B cell (primary cell): ENCODE measurements at regions not wholly inside any gene's neighbourhood (a gene's known extent, or its start where the extent isn't known, plus 50 kb on each side); places are given as distances from the start of the nearest gene placed in this dataset.

ENCODE experiments used
- ATAC-seq: fragments of 200-7000 bp; cut with Tn5 transposase; one replicate; pipeline ENCODE4 v1.10.0; 2021; ENCODE audit warnings: low read depth, mild to moderate bottlenecking, moderate number of reproducible peaks, moderate library complexity
- CTCF ChIA-PET: fragments of 350-600 bp; sonication (Branson Sonifier 250); formaldehyde crosslinking; loops from one replicate; lab custom pipeline; 2021; ENCODE audit warnings: antibody characterized with exemption, inconsistent platforms; lab: Charles Lee
- POLR2A ChIA-PET: fragments of 350-600 bp; sonication (Branson Sonifier 250); formaldehyde crosslinking; loops from one replicate; lab custom pipeline; 2021; ENCODE audit warnings: antibody characterized with exemption; lab: Charles Lee
- DNase-seq: peaks from one replicate; pipeline ENCODE4 v3.0.0; 2013
- H2AFZ ChIP-seq: 2 replicates; pipeline ENCODE4 v1.6.1; 2012; ENCODE audit warnings: mild to moderate bottlenecking, low read depth, low read length; ENCODE audit not compliant: insufficient read depth, poor library complexity, severe bottlenecking
- H3K27ac ChIP-seq, 2 donors: 1 replicate in 1 of 2; 2 replicates in 1 of 2; pipeline ENCODE4 v1.5.1; 2012 to 2013; ENCODE audit warnings: low read length in 2 of 2, mild to moderate bottlenecking in 2 of 2, moderate library complexity in 1 of 2
- H3K27me3 ChIP-seq, 4 experiments: fragments of 200-600 bp in 1 of 4; sonication (generic) in 1 of 4; replicated peaks in 1 of 4; 1 replicate in 2 of 4; 2 replicates in 2 of 4; pipeline versions ENCODE4 v1.6.1 to v1.7.0; 2013 to 2016; ENCODE audit warnings: low read length in 3 of 4, mild to moderate bottlenecking in 2 of 4, mixed read lengths in 1 of 4, moderate library complexity in 1 of 4; ENCODE audit not compliant: insufficient read depth in 4 of 4, control insufficient read depth in 3 of 4; ENCODE audit errors: control extremely low read depth in 1 of 4
- H3K36me3 ChIP-seq, 2 experiments: replicated peaks in 1 of 2; 1 replicate in 1 of 2; 2 replicates in 1 of 2; pipeline versions ENCODE4 v1.6.1 to v1.7.1; 2013; ENCODE audit warnings: low read length in 1 of 2; ENCODE audit not compliant: insufficient read depth in 2 of 2, control insufficient read depth in 1 of 2; ENCODE audit errors: control extremely low read depth in 1 of 2, extremely low read depth in 1 of 2
- H3K4me1 ChIP-seq, 2 donors: fragments of 200-600 bp in 1 of 2; sonication (generic) in 1 of 2; 1 replicate in 1 of 2; 2 replicates in 1 of 2; pipeline versions ENCODE4 v1.5.1 to v1.6.1; 2013 to 2017; ENCODE audit warnings: low read length in 2 of 2; ENCODE audit not compliant: control insufficient read depth in 2 of 2, insufficient read depth in 2 of 2
- H3K4me2 ChIP-seq: replicated peaks from 2 replicates; pipeline ENCODE3; 2012; ENCODE audit warnings: mild to moderate bottlenecking, low read depth, low read length; ENCODE audit not compliant: poor library complexity, severe bottlenecking
- H3K4me3 ChIP-seq, 5 experiments: fragments of 200-600 bp in 1 of 5; sonication (generic) in 1 of 5; 1 replicate in 3 of 5; 2 replicates in 2 of 5; pipeline versions ENCODE4 v1.5.1 to v1.7.0; 2011 to 2016; ENCODE audit warnings: low read length in 4 of 5, mild to moderate bottlenecking in 4 of 5, low read depth in 2 of 5, control low read depth in 1 of 5, moderate library complexity in 1 of 5; ENCODE audit not compliant: insufficient read depth in 1 of 5; ENCODE audit errors: control extremely low read depth in 1 of 5, extremely low read depth in 1 of 5
- H3K79me2 ChIP-seq: fragments of 200-600 bp; sonication (generic); one replicate; pipeline ENCODE4 v1.6.0; 2016; ENCODE audit warnings: low read length; ENCODE audit not compliant: control insufficient read depth, insufficient read depth
- H3K9ac ChIP-seq: fragments of 200-600 bp; sonication (generic); 2 replicates; pipeline ENCODE4 v1.6.1; 2017; ENCODE audit warnings: mild to moderate bottlenecking, low read length, moderate library complexity
- H3K9me3 ChIP-seq, 3 donors: one replicate each; pipeline versions ENCODE4 v1.6.1 to v1.7.1; 2013; ENCODE audit warnings: low read length in 2 of 3; ENCODE audit not compliant: control insufficient read depth in 2 of 3, insufficient read depth in 1 of 3; ENCODE audit errors: control extremely low read depth in 1 of 3
- H4K20me1 ChIP-seq: 2 replicates; pipeline ENCODE4 v1.6.0; 2012; ENCODE audit warnings: mild to moderate bottlenecking, low read length; ENCODE audit not compliant: insufficient read depth, control insufficient read depth, poor library complexity, severe bottlenecking
- H3K27ac Mint-ChIP-seq: one replicate; pipeline ENCODE4 v1.8.0; 2021; ENCODE audit warnings: mixed read lengths
- H3K27me3 Mint-ChIP-seq: one replicate; pipeline ENCODE4 v1.8.0; 2021; ENCODE audit warnings: mixed read lengths
- H3K4me1 Mint-ChIP-seq: one replicate; pipeline ENCODE4 v1.8.0; 2021; ENCODE audit warnings: mixed read lengths
- H3K4me3 Mint-ChIP-seq: one replicate; pipeline ENCODE4 v1.8.0; 2021; ENCODE audit warnings: mixed read lengths
- H3K9me3 Mint-ChIP-seq: one replicate; pipeline ENCODE4 v1.8.0; 2022; ENCODE audit warnings: mixed read lengths; ENCODE audit not compliant: insufficient read depth
- CTCF ChIP-seq: fragments of 200-600 bp; IDR thresholded peaks from one replicate; pipeline ENCODE4 v1.8.0; 2022; ENCODE audit warnings: antibody characterized with exemption, mild to moderate bottlenecking
- EZH2 ChIP-seq: IDR thresholded peaks from 2 replicates; pipeline ENCODE4 v1.6.1; 2012; ENCODE audit warnings: borderline replicate concordance, low read depth, mild to moderate bottlenecking, moderate library complexity, low read length; ENCODE audit not compliant: insufficient read depth, poor library complexity, severe bottlenecking
- WGBS: methylation state at CpG from one replicate; pipeline ENCODE4 v1.1.5; 2013; ENCODE audit warnings: missing lambda C conversion rate; ENCODE audit not compliant: insufficient coverage; 5-methylcytosine and 5-hydroxymethylcytosine counted together
- intact Hi-C: fragments of 100-400 bp; cut with micrococcal nuclease; formaldehyde crosslinking; loops from one replicate; pipeline ENCODE4 v1.10.0; 2022

- intact Hi-C loops = loop anchor here (1.0 to 10.0 kb wide), 2 partner anchors 8 to 1728 kb away; no protein-coding TSS in a partner anchor
- Histone ChIP-seq H4K20me1 (no peaks in the 10 kb centered on the region), H3K79me2 (peaks cover 4% of the 10 kb centered on the region), H3K36me3 (no peaks in the 10 kb centered on the region), H2AFZ (no peak overlapping the region), H3K9ac (peak overlapping the region; percentile 20), H3K4me2 (peak overlapping the region; percentile 64), H3K9me3 (peaks cover 0 to 14% (median 0%) of the 10 kb centered on the region in 3 donors), H3K27ac (peak overlapping the region; percentile 60 to 75), H3K27me3 (no peaks in the 10 kb centered on the region), H3K4me1 (peaks cover 47% of the 10 kb centered on the region in 2 donors), H3K4me3 (peak overlapping the region in 2 of 5 experiments; percentile 9 to 31)
- Mint-ChIP-seq H3K9me3 (no peaks in the 10 kb centered on the region), H3K4me3 (peak overlapping the region; percentile 79), H3K27me3 (no peaks in the 10 kb centered on the region), H3K27ac (peak overlapping the region; percentile 86), H3K4me1 (peaks cover 49% of the 10 kb centered on the region)
- CTCF ChIA-PET = no interaction called here
- POLR2A ChIA-PET = no interaction called here
- no CpG with 5 or more reads among the region's 3 CpGs for WGBS
- TF ChIP-seq EZH2 (no peak), CTCF (no peak)
- DNase-seq (peak; percentile 77), ATAC-seq (peak; percentile 80)
These were observed 839.8 kb upstream of the ALCAM start for GRCh38 chr3:104526901-104527401.

GRCh38 chr3:104530934-104531333, 835.8 kb upstream of the ALCAM start:
- H3K79me2 ChIP-seq = no peaks in the 10 kb centered on the region
- ChIA-PET CTCF (no interaction called here), POLR2A (no interaction called here)
- ATAC-seq (no peak), DNase-seq (no peak)
- Mint-ChIP-seq H3K27me3 (no peaks in the 10 kb centered on the region), H3K27ac (no peak overlapping the region), H3K4me3 (no peak overlapping the region), H3K9me3 (peaks cover 8% of the 10 kb centered on the region), H3K4me1 (peaks cover 28% of the 10 kb centered on the region)
- no peak overlapping the region for H3K9ac ChIP-seq
- no peak for TF ChIP-seq CTCF
- no peak for TF ChIP-seq EZH2
- WGBS = 95% methylated on average over 8 of the region's 8 CpGs
- H3K9me3 ChIP-seq = peaks cover 4 to 14% (median 6%) of the 10 kb centered on the region in 3 donors
- no peak overlapping the region for H3K4me3 ChIP-seq
- H3K27ac ChIP-seq = no peak overlapping the region
- no peaks in the 10 kb centered on the region for H3K27me3 ChIP-seq
- peaks cover 18 to 19% of the 10 kb centered on the region in 2 donors for H3K4me1 ChIP-seq
- no peak overlapping the region for H2AFZ ChIP-seq
- H4K20me1 ChIP-seq = no peaks in the 10 kb centered on the region
- no peak overlapping the region for H3K4me2 ChIP-seq
- intact Hi-C loops = no loop called here
- H3K36me3 ChIP-seq = no peaks in the 10 kb centered on the region
